SK-N-SH treated with all-trans-retinoic acid at 6 μM for 48 hours (cell line): ENCODE measurements at regions not wholly inside any gene's neighbourhood (a gene's known extent, or its start where the extent isn't known, plus 50 kb on each side); places are given as distances from the start of the nearest gene placed in this dataset.
A peak's percentile ranks its signal among the peaks of the same experiment; 100 is the strongest.

Experiments used
- ATAC-seq: fragments of 200-7000 bp; cut with Tn5 transposase; 3 replicates; pipeline ENCODE4 v1.9.1; 2020; ENCODE audit warnings: mild to moderate bottlenecking, moderate library complexity
- ARNTL ChIP-seq: fragments of 450-650 bp; formaldehyde crosslinking; IDR thresholded peaks from 2 replicates; pipeline ENCODE4 v1.5.0; 2020; ENCODE audit warnings: low read depth, mild to moderate bottlenecking, moderate library complexity, borderline replicate concordance
- BACH2 ChIP-seq: fragments of 250-450 bp; sonication (Bioruptor Pico); IDR thresholded peaks from 2 replicates; pipeline ENCODE4 v1.9.0; 2021; ENCODE audit warnings: mild to moderate bottlenecking, borderline replicate concordance
- ISL1 ChIP-seq: fragments of 250-450 bp; sonication (Bioruptor Pico); IDR thresholded peaks from 2 replicates; pipeline ENCODE4 v2.1.2; 2022; ENCODE audit warnings: mild to moderate bottlenecking, moderate library complexity
- OSR1 ChIP-seq: fragments of 250-450 bp; sonication (Bioruptor Pico); IDR thresholded peaks from 2 replicates; pipeline ENCODE4 v1.8.0; 2022; ENCODE audit warnings: moderate library complexity, mild to moderate bottlenecking, inconsistent platforms
- PATZ1 ChIP-seq: fragments of 250-450 bp; sonication (Bioruptor Pico); IDR thresholded peaks from 2 replicates; pipeline ENCODE4 v1.8.0; 2020; ENCODE audit warnings: mild to moderate bottlenecking, moderate library complexity, borderline replicate concordance
- PPARA ChIP-seq: fragments of 250-450 bp; sonication (Bioruptor Pico); IDR thresholded peaks from 2 replicates; pipeline ENCODE4 v1.5.0; 2020; ENCODE audit warnings: mild to moderate bottlenecking, borderline replicate concordance
- SNAI2 ChIP-seq: fragments of 250-450 bp; sonication (Bioruptor Pico); IDR thresholded peaks from 2 replicates; pipeline ENCODE4 v1.5.0; 2020; ENCODE audit warnings: mild to moderate bottlenecking, moderate library complexity
- TCF4 ChIP-seq: fragments of 250-450 bp; sonication (Bioruptor Pico); IDR thresholded peaks from 2 replicates; pipeline ENCODE4 v1.8.0; 2021; ENCODE audit warnings: mild to moderate bottlenecking, moderate library complexity, borderline replicate concordance
- TOX ChIP-seq: fragments of 250-450 bp; sonication (Bioruptor Pico); IDR thresholded peaks from 2 replicates; pipeline ENCODE4 v1.8.0; 2021; ENCODE audit warnings: mild to moderate bottlenecking, moderate library complexity, borderline replicate concordance
- ZC3H10 ChIP-seq: fragments of 250-450 bp; sonication (Bioruptor Pico); IDR thresholded peaks from 2 replicates; pipeline ENCODE4 v1.5.1; 2021; ENCODE audit warnings: mild to moderate bottlenecking, moderate library complexity
- ZFP3 ChIP-seq: fragments of 250-450 bp; sonication (Bioruptor Pico); IDR thresholded peaks from 2 replicates; pipeline ENCODE4 v1.5.0; 2020; ENCODE audit warnings: mild to moderate bottlenecking, moderate library complexity
- ZFP30 ChIP-seq: fragments of 450-650 bp; formaldehyde crosslinking; IDR thresholded peaks from 2 replicates; pipeline ENCODE4 v1.5.0; 2022; ENCODE audit warnings: mild to moderate bottlenecking, moderate library complexity
- ZNF565 ChIP-seq: fragments of 450-650 bp; formaldehyde crosslinking; conservative IDR thresholded peaks from 2 replicates; pipeline ENCODE4 v1.5.0; 2020; ENCODE audit warnings: low read depth, mild to moderate bottlenecking, moderate library complexity
- ZNF70 ChIP-seq: fragments of 450-650 bp; formaldehyde crosslinking; IDR thresholded peaks from 2 replicates; pipeline ENCODE4 v1.5.0; 2020; ENCODE audit warnings: mild to moderate bottlenecking, moderate library complexity
- ZNF8 ChIP-seq: fragments of 450-650 bp; formaldehyde crosslinking; IDR thresholded peaks from 2 replicates; pipeline ENCODE4 v1.5.0; 2020; ENCODE audit warnings: mild to moderate bottlenecking, moderate library complexity
- TF ChIP-seq, protein P1 (sequence below): fragments of 250-450 bp; sonication (Bioruptor Pico); IDR thresholded peaks from 2 replicates; pipeline ENCODE4 v1.5.1; 2020; ENCODE audit warnings: low read depth, mild to moderate bottlenecking, moderate library complexity
- TF ChIP-seq, protein P2 (sequence below): fragments of 250-450 bp; sonication (Bioruptor Pico); IDR thresholded peaks from 2 replicates; pipeline ENCODE4 v1.5.1; 2021; ENCODE audit warnings: mild to moderate bottlenecking, moderate library complexity

GRCh38 chr2:156098506-156098905 is 234.0 kb downstream of the NR4A2 start (continued):
- TF ChIP-seq, protein P1, sequence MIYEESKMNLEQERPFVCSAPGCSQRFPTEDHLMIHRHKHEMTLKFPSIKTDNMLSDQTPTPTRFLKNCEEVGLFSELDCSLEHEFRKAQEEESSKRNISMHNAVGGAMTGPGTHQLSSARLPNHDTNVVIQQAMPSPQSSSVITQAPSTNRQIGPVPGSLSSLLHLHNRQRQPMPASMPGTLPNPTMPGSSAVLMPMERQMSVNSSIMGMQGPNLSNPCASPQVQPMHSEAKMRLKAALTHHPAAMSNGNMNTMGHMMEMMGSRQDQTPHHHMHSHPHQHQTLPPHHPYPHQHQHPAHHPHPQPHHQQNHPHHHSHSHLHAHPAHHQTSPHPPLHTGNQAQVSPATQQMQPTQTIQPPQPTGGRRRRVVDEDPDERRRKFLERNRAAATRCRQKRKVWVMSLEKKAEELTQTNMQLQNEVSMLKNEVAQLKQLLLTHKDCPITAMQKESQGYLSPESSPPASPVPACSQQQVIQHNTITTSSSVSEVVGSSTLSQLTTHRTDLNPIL (CRISPR knock-in tag) = no peak
- TF ChIP-seq ZFP30 (CRISPR knock-in tag) (no peak), ARNTL (CRISPR knock-in tag) (no peak), ZNF565 (CRISPR knock-in tag) (no peak), TCF4 (CRISPR knock-in tag) (no peak), ZNF8 (CRISPR knock-in tag) (no peak), ZC3H10 (CRISPR knock-in tag) (no peak), ZNF70 (no peak), PPARA (CRISPR knock-in tag) (no peak), TOX (CRISPR knock-in tag) (no peak), SNAI2 (CRISPR knock-in tag) (no peak), ZFP3 (CRISPR knock-in tag) (no peak), BACH2 (CRISPR knock-in tag) (no peak)

DNA sequence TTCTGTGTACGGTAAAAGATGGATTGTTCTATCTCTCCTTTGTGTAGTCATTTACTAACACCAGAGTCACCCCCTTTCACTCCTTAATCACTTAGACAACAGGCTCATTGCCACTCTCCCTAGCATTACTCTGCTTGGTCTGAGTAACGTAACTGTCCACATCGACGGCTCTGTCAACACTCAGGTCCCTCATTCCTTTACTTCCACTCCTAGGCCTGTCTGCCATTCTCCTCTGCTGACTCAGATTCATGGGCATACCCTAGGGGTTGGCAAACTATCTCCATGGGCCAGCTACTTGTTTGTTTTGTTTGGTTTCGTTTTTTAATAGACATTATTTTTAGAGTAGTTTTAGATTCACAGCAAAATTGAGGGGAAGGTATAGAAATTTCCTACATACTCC is 243.9 kb downstream of the NR4A2 start:
- ATAC-seq = peak; percentile 58; the same call in 2 of the 3 replicates
- TF ChIP-seq BACH2 (CRISPR knock-in tag) = no peak
- peak; percentile 86; the same call in 1 of the 2 replicates for TF ChIP-seq ZNF8 (CRISPR knock-in tag)

GRCh38 chr2:156087875-156088274 is 244.6 kb downstream of the NR4A2 start:
- peak; percentile 91 for TF ChIP-seq PATZ1 (CRISPR knock-in tag)
- no peak for TF ChIP-seq PPARA (CRISPR knock-in tag)
- TF ChIP-seq, protein P1 (CRISPR knock-in tag) = peak; percentile 86; the same call in 1 of the 2 replicates
- TF ChIP-seq ZNF565 (CRISPR knock-in tag) = no peak
- peak; percentile 62 for TF ChIP-seq ZC3H10 (CRISPR knock-in tag)
- peak; percentile 52; the same call in 1 of the 2 replicates for TF ChIP-seq ZFP3 (CRISPR knock-in tag)
- no peak for TF ChIP-seq SNAI2 (CRISPR knock-in tag)
- peak; percentile 98 for TF ChIP-seq ISL1 (CRISPR knock-in tag)
- TF ChIP-seq, protein P2, sequence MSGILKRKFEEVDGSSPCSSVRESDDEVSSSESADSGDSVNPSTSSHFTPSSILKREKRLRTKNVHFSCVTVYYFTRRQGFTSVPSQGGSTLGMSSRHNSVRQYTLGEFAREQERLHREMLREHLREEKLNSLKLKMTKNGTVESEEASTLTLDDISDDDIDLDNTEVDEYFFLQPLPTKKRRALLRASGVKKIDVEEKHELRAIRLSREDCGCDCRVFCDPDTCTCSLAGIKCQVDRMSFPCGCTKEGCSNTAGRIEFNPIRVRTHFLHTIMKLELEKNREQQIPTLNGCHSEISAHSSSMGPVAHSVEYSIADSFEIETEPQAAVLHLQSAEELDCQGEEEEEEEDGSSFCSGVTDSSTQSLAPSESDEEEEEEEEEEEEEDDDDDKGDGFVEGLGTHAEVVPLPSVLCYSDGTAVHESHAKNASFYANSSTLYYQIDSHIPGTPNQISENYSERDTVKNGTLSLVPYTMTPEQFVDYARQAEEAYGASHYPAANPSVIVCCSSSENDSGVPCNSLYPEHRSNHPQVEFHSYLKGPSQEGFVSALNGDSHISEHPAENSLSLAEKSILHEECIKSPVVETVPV = peak; percentile 38; the same call in 1 of the 2 replicates
- TF ChIP-seq ZNF70 = no peak
- peak; percentile 50; the same call in 1 of the 2 replicates for TF ChIP-seq TOX (CRISPR knock-in tag)
- ATAC-seq = peak; percentile 77

- peak; percentile 55 for ATAC-seq
- TF ChIP-seq ZFP30 (CRISPR knock-in tag) (no peak), ZFP3 (CRISPR knock-in tag) (no peak), OSR1 (CRISPR knock-in tag) (no peak), ZNF70 (no peak), ZNF8 (CRISPR knock-in tag) (no peak), TCF4 (CRISPR knock-in tag) (no peak), ARNTL (CRISPR knock-in tag) (no peak), ISL1 (CRISPR knock-in tag) (no peak)
- TF ChIP-seq, protein P1 (CRISPR knock-in tag) = no peak
These were observed 248.6 kb downstream of the NR4A2 start for GRCh38 chr2:156083763-156084493.
